ENCODE measurements at regions not wholly inside any gene's neighbourhood (a gene's known extent, or its start where the extent isn't known, plus 50 kb on each side); places are given as distances from the start of the nearest gene placed in this dataset.

DNA sequence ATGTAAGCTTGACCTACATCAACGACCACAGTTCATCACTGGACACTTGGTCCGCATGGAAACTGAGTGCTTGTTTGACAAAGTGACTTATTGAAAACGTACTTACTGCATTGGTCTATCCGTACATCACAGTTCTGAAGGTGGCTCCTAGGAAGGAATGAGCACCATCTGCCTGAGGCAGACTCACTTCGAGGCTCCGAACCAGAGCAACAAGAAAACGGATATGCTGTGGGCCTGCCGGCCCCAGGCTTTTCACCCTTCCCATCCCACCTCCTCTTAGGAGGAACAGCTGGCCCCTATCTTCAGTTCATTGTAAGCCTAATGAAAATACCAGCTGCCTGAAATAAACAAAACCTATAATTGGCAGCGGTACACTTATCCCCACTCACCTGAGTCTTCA lies 67.2 kb upstream of the TSLP start:
- DNase-seq (ENCODE audit: low read depth) = no peak

DNA sequence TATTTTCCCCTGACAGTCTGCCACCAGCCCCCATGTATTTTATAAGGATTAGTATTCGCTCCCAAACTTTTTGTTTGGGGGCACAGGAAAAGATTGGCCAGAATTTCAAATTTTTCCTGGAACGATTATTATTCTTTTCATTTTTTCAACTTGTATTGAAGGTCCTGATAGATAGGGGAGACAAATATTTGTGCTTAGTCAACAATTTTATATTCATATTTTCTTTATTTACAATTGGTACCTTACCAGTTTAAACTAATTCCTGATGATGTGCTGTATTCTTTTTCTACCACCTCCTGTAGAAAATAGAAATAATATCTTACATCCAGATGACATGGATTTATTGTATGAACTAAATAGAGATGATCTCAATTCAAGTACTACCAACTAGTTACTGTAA lies 60.7 kb upstream of the TSLP start:
- DNase-seq (ENCODE audit: low read depth) = no peak

DNA sequence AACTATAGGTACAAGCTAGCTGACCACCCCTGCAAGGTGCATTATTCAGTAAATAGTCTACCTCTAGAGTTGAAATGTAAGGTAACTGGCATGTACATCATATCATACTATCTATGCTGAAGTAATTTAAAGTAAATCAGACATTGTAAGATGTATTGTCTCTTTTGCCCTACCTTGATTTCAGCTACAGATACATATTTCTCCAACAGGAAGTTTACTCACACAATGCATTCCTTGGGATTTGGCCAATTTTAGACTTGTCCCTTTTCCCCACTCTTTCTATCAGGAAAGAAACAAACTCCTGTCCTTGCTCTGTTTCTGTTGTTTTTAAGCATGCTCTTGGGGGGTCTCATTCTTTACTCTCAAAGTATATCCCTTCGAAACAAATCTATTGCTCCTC lies 58.5 kb upstream of the TSLP start:
- no peak for DNase-seq (ENCODE audit: low read depth)

DNA sequence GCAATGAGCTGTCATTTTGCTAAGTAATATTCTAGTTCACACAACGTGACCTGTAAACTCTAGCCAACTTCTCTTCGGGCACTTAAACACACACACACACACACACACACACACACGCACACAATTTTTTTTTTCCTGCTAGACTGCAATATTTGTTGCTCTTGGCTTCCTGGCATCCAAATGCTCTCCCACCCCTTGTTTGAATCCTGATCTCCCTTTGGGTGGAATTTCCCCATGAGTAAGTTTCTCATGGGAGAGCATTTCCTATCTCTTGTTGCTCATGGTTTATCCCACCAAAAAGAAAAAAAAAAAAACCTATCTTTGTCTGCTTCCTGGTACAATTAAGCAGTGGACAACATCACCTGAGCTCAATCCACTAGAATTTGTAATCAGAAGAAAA lies 54.7 kb upstream of the TSLP start:
- DNase-seq (ENCODE audit: low read depth) = no peak

DNA sequence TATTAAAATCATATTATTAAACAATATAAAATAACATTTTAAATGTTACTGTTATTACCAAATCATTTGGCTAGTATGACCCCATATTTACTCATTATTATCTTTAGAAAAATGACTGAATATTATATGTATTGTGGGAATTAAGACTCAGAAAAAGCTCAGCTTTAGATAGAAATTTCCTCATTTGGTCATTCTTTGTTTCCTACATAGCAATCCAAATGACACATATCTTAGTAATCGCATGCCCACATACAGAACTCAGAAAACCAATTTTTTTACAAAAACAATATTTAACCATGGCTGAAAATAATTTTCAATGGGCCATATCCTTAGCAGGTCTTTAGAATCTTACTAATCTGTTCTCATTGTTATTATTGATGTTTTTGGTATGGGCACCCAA lies 53.8 kb upstream of the TSLP start:
- DNase-seq (ENCODE audit: low read depth) = no peak
